Transverse colon (tissue), 4 donors: ENCODE measurements at regions not wholly inside any gene's neighbourhood (a gene's known extent, or its start where the extent isn't known, plus 50 kb on each side); places are given as distances from the start of the nearest gene placed in this dataset.

Source experiments
- DNase-seq: peaks from one replicate; pipeline ENCODE4 v3.0.0-alpha.2; 2019
- H3K27ac ChIP-seq, 4 donors: fragments of 200-600 bp; sonication (generic); 2 replicates each; pipeline ENCODE4 v1.5.1; 2016 to 2018; ENCODE audit warnings: inconsistent platforms in 4 of 4
- H3K27me3 ChIP-seq: fragments of 200-600 bp; sonication (generic); 2 replicates; pipeline ENCODE4 v1.5.1; 2017; ENCODE audit warnings: inconsistent platforms
- H3K36me3 ChIP-seq, 4 donors: fragments of 200-600 bp; sonication (generic); 2 replicates each; pipeline ENCODE4 v1.5.1; 2017 to 2019; ENCODE audit warnings: inconsistent platforms in 4 of 4
- H3K4me1 ChIP-seq, 4 donors: fragments of 200-600 bp; sonication (generic); 2 replicates each; pipeline ENCODE4 v1.5.1; 2017 to 2020; ENCODE audit warnings: inconsistent platforms in 4 of 4
- H3K4me3 ChIP-seq, 4 donors: fragments of 200-600 bp; sonication (generic); 1 replicate in 1 of 4; 2 replicates in 3 of 4; pipeline versions ENCODE4 v1.5.1 to v1.6.1; 2017 to 2019; ENCODE audit warnings: inconsistent platforms in 4 of 4
- H3K9me3 ChIP-seq, 2 donors: fragments of 200-600 bp; sonication (generic); 2 replicates each; pipeline ENCODE4 v1.5.1; 2017 to 2019; ENCODE audit warnings: inconsistent platforms in 2 of 2
- CTCF ChIP-seq, 5 experiments: fragments of 200-600 bp in 3 of 5; fragments of 450-650 bp in 2 of 5; sonication (generic) in 3 of 5; IDR thresholded peaks; 1 replicate in 2 of 5; 2 replicates in 3 of 5; pipeline ENCODE4 v1.5.1; 2016 to 2017; ENCODE audit warnings: antibody characterized with exemption in 5 of 5, inconsistent platforms in 3 of 5, mild to moderate bottlenecking in 2 of 5, moderate library complexity in 1 of 5
- EP300 ChIP-seq: sonication (generic); formaldehyde crosslinking; IDR thresholded peaks from one replicate; pipeline ENCODE4 v1.6.1; 2017; ENCODE audit warnings: antibody characterized with exemption, low read depth
- POLR2A ChIP-seq: fragments of 450-650 bp; IDR thresholded peaks from one replicate; pipeline ENCODE4 v1.6.1; 2016; ENCODE audit warnings: antibody characterized with exemption, mild to moderate bottlenecking, moderate library complexity
- POLR2AphosphoS5 ChIP-seq, 3 donors: sonication (generic); formaldehyde crosslinking; IDR thresholded peaks; one replicate each; pipeline ENCODE4 v1.6.1; 2016; ENCODE audit warnings: antibody characterized with exemption in 3 of 3
- WGBS, 2 donors: methylation state at CpG; one replicate each; pipeline ENCODE4 v1.1.5; 2018; ENCODE audit warnings: low coverage in 1 of 2; 5-methylcytosine and 5-hydroxymethylcytosine counted together
- in situ Hi-C, 4 donors: fragments of 200-750 bp; cut with MboI; loops; one replicate each; pipeline versions ENCODE4 v1.15.0 to v1.15.1; 2017; ENCODE audit warnings: low sequenced_read_pairs in 3 of 4, low pct_ligation_motif_present in 1 of 4, low pct_unique_long_range_greater_than_20kb in 1 of 4
- intact Hi-C: fragments of 100-400 bp; cut with DNase I; formaldehyde crosslinking; loops from one replicate; pipeline ENCODE4 v1.15.1; 2023; ENCODE audit warnings: low total_unique reads

- intact Hi-C loops, result no loop called here
- Histone ChIP-seq H3K36me3 (no peaks in the 10 kb centered on the region), H3K4me3 (no peak overlapping the region), H3K27ac (no peak overlapping the region), H3K9me3 (no peaks in the 10 kb centered on the region), H3K4me1 (no peaks in the 10 kb centered on the region), H3K27me3 (no peaks in the 10 kb centered on the region)
- no peak for DNase-seq
- WGBS, 2 donors, result 74% methylated on average over 1 of the region's 1 CpG; no CpG with 5 or more reads in 1 of the 2 donors
- TF ChIP-seq POLR2A (no peak), EP300 (no peak), POLR2AphosphoS5 (IDR thresholded peaks at IDR 0.05) (no peak), CTCF (IDR thresholded peaks at IDR 0.05) (no peak)
- in situ Hi-C loops, result no loop called here
These were observed 73.2 kb upstream of the ARMCX2 start for GRCh38 chrX:101732870-101733269.

GRCh38 chrX:101729986-101730385 lies 70.3 kb upstream of the ARMCX2 start:
- no peak overlapping the region for H3K27ac ChIP-seq
- H3K36me3 ChIP-seq, result no peaks in the 10 kb centered on the region
- TF ChIP-seq POLR2A (no peak), EP300 (no peak), POLR2AphosphoS5 (IDR thresholded peaks at IDR 0.05) (no peak), CTCF (IDR thresholded peaks at IDR 0.05) (no peak)
- no peaks in the 10 kb centered on the region for H3K4me1 ChIP-seq
- WGBS, 2 donors, result 60 to 67% methylated on average over 1 of the region's 1 CpG
- in situ Hi-C loops (no loop called here), intact Hi-C loops (no loop called here)
- DNase-seq, result no peak
- H3K27me3 ChIP-seq, result no peaks in the 10 kb centered on the region
- no peak overlapping the region for H3K4me3 ChIP-seq
- H3K9me3 ChIP-seq, result no peaks in the 10 kb centered on the region
